ENCODE measurements at regions not wholly inside any gene's neighbourhood (a gene's known extent, or its start where the extent isn't known, plus 50 kb on each side); places are given as distances from the start of the nearest gene placed in this dataset.

DNA sequence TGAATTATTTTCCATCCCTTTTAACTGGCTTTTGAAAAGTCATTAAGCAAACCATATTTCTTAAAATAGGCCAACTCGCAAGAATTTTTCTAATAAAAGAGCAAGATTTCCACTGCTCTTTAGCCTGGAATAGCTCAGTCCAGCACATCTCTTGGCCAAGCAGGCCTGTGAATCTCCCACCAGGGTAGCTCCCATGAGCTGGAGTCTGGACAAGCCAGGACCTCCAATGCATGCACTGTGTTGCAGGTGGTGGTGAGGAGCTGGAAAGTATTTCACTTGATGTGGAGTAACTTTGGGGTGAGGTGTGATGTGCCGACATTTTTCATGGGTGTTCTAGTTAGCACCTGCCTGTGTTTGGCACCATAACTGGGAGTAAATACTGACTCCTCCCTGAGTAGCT is 117.3 kb upstream of the TBX20 start:
- no peak for TF ChIP-seq CHD4 (IDR thresholded peaks at IDR 0.05)
- TF ChIP-seq IRF4 (IDR thresholded peaks at IDR 0.05; ENCODE audit: low read depth, low read length): no peak
- no peak for TF ChIP-seq SIN3A (IDR thresholded peaks at IDR 0.05; ENCODE audit: low read depth, low read length)
- TF ChIP-seq ZSCAN29 (IDR thresholded peaks at IDR 0.05): no peak
- TF ChIP-seq, protein P1, sequence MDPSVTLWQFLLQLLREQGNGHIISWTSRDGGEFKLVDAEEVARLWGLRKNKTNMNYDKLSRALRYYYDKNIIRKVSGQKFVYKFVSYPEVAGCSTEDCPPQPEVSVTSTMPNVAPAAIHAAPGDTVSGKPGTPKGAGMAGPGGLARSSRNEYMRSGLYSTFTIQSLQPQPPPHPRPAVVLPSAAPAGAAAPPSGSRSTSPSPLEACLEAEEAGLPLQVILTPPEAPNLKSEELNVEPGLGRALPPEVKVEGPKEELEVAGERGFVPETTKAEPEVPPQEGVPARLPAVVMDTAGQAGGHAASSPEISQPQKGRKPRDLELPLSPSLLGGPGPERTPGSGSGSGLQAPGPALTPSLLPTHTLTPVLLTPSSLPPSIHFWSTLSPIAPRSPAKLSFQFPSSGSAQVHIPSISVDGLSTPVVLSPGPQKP (IDR thresholded peaks at IDR 0.05; ENCODE audit: low read depth, low read length): no peak
- TF ChIP-seq, protein P2, sequence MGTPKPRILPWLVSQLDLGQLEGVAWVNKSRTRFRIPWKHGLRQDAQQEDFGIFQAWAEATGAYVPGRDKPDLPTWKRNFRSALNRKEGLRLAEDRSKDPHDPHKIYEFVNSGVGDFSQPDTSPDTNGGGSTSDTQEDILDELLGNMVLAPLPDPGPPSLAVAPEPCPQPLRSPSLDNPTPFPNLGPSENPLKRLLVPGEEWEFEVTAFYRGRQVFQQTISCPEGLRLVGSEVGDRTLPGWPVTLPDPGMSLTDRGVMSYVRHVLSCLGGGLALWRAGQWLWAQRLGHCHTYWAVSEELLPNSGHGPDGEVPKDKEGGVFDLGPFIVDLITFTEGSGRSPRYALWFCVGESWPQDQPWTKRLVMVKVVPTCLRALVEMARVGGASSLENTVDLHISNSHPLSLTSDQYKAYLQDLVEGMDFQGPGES (IDR thresholded peaks at IDR 0.05): no peak
- TF ChIP-seq, protein P3, sequence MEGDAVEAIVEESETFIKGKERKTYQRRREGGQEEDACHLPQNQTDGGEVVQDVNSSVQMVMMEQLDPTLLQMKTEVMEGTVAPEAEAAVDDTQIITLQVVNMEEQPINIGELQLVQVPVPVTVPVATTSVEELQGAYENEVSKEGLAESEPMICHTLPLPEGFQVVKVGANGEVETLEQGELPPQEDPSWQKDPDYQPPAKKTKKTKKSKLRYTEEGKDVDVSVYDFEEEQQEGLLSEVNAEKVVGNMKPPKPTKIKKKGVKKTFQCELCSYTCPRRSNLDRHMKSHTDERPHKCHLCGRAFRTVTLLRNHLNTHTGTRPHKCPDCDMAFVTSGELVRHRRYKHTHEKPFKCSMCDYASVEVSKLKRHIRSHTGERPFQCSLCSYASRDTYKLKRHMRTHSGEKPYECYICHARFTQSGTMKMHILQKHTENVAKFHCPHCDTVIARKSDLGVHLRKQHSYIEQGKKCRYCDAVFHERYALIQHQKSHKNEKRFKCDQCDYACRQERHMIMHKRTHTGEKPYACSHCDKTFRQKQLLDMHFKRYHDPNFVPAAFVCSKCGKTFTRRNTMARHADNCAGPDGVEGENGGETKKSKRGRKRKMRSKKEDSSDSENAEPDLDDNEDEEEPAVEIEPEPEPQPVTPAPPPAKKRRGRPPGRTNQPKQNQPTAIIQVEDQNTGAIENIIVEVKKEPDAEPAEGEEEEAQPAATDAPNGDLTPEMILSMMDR (IDR thresholded peaks at IDR 0.05 in 2 of 3, conservative IDR thresholded peaks at IDR 0.05 in 1 of 3; ENCODE audit: control insufficient read depth in 2 of 3, extremely low read depth in 1 of 3, insufficient read depth in 1 of 3, low read depth in 3 of 3, low read length in 3 of 3): no peak
- TF ChIP-seq JUND (IDR thresholded peaks at IDR 0.05; ENCODE audit: low read depth, low read length): no peak
- TF ChIP-seq, protein P4, sequence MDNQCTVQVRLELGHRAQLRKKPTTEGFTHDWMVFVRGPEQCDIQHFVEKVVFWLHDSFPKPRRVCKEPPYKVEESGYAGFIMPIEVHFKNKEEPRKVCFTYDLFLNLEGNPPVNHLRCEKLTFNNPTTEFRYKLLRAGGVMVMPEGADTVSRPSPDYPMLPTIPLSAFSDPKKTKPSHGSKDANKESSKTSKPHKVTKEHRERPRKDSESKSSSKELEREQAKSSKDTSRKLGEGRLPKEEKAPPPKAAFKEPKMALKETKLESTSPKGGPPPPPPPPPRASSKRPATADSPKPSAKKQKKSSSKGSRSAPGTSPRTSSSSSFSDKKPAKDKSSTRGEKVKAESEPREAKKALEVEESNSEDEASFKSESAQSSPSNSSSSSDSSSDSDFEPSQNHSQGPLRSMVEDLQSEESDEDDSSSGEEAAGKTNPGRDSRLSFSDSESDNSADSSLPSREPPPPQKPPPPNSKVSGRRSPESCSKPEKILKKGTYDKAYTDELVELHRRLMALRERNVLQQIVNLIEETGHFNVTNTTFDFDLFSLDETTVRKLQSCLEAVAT (IDR thresholded peaks at IDR 0.05): no peak
- no peak for TF ChIP-seq RFX5 (IDR thresholded peaks at IDR 0.05; ENCODE audit: low read depth, low read length)
- TF ChIP-seq, protein P5, sequence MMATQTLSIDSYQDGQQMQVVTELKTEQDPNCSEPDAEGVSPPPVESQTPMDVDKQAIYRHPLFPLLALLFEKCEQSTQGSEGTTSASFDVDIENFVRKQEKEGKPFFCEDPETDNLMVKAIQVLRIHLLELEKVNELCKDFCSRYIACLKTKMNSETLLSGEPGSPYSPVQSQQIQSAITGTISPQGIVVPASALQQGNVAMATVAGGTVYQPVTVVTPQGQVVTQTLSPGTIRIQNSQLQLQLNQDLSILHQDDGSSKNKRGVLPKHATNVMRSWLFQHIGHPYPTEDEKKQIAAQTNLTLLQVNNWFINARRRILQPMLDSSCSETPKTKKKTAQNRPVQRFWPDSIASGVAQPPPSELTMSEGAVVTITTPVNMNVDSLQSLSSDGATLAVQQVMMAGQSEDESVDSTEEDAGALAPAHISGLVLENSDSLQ (IDR thresholded peaks at IDR 0.05): no peak

Data from GM12878 (cell line).